Liver (tissue), 7 donors: ENCODE measurements at regions not wholly inside any gene's neighbourhood (a gene's known extent, or its start where the extent isn't known, plus 50 kb on each side); places are given as distances from the start of the nearest gene placed in this dataset.

Experiments
- DNase-seq: peaks from one replicate; pipeline ENCODE4 v3.0.0-alpha.2; 2017; ENCODE audit warnings: low spot score
- H3K27ac ChIP-seq, 2 donors: one replicate each; pipeline ENCODE4 v1.7.0; 2013; ENCODE audit warnings: inconsistent platforms in 2 of 2, low read length in 2 of 2, control low read depth in 1 of 2, low read depth in 1 of 2, mild to moderate bottlenecking in 1 of 2
- H3K27me3 ChIP-seq, 4 donors: one replicate each; pipeline versions ENCODE4 v1.6.1 to v1.7.0; 2013; ENCODE audit warnings: low read length in 3 of 4, inconsistent platforms in 1 of 4, mild to moderate bottlenecking in 1 of 4, moderate library complexity in 1 of 4; ENCODE audit not compliant: control insufficient read depth in 4 of 4, insufficient read depth in 4 of 4
- H3K36me3 ChIP-seq, 4 donors: one replicate each; pipeline versions ENCODE4 v1.6.1 to v1.7.0; 2013; ENCODE audit warnings: low read length in 3 of 4, mild to moderate bottlenecking in 3 of 4, low read depth in 1 of 4, moderate library complexity in 1 of 4; ENCODE audit not compliant: control insufficient read depth in 4 of 4, insufficient read depth in 3 of 4
- H3K4me1 ChIP-seq, 4 donors: one replicate each; pipeline versions ENCODE4 v1.6.1 to v1.7.0; 2013; ENCODE audit warnings: low read length in 3 of 4, mild to moderate bottlenecking in 3 of 4, moderate library complexity in 1 of 4; ENCODE audit not compliant: control insufficient read depth in 4 of 4, insufficient read depth in 4 of 4
- H3K4me3 ChIP-seq, 3 donors: one replicate each; pipeline versions ENCODE4 v1.6.1 to v1.7.0; 2013; ENCODE audit warnings: low read length in 3 of 3, control low read depth in 1 of 3, low read depth in 1 of 3, mild to moderate bottlenecking in 1 of 3
- H3K9ac ChIP-seq, 2 donors: one replicate each; pipeline ENCODE4 v1.7.0; 2013; ENCODE audit warnings: low read length in 2 of 2, mild to moderate bottlenecking in 2 of 2, moderate library complexity in 2 of 2, control low read depth in 1 of 2, low read depth in 1 of 2
- H3K9me3 ChIP-seq, 4 donors: one replicate each; pipeline versions ENCODE4 v1.6.1 to v1.7.0; 2013; ENCODE audit warnings: low read length in 3 of 4; ENCODE audit not compliant: control insufficient read depth in 4 of 4
- ATF3 ChIP-seq: IDR thresholded peaks from 2 replicates; pipeline ENCODE4 v1.6.1; 2016; ENCODE audit warnings: antibody characterized with exemption
- EGR1 ChIP-seq, 2 donors: IDR thresholded peaks; 2 replicates each; pipeline ENCODE4 v1.6.1; 2016 to 2018; ENCODE audit warnings: antibody characterized with exemption in 2 of 2, low read depth in 2 of 2
- FOXA1 ChIP-seq: IDR thresholded peaks from 2 replicates; pipeline ENCODE4 v1.6.1; 2016; ENCODE audit warnings: antibody characterized with exemption
- FOXA2 ChIP-seq: IDR thresholded peaks from 2 replicates; pipeline ENCODE4 v1.6.1; 2016; ENCODE audit warnings: antibody characterized with exemption
- GABPA ChIP-seq, 2 donors: IDR thresholded peaks in 1 of 2; conservative IDR thresholded peaks in 1 of 2; 2 replicates each; pipeline ENCODE4 v1.6.1; 2016; ENCODE audit warnings: antibody characterized with exemption in 2 of 2, mild to moderate bottlenecking in 1 of 2, moderate library complexity in 1 of 2
- HNF4A ChIP-seq, 2 donors: conservative IDR thresholded peaks; 2 replicates each; pipeline ENCODE4 v1.6.1; 2016; ENCODE audit warnings: antibody characterized with exemption in 2 of 2, mild to moderate bottlenecking in 2 of 2
- HNF4G ChIP-seq: IDR thresholded peaks from 2 replicates; pipeline ENCODE4 v1.6.1; 2016; ENCODE audit warnings: antibody characterized with exemption
- JUND ChIP-seq, 2 donors: IDR thresholded peaks; 2 replicates each; pipeline ENCODE4 v1.6.1; 2016; ENCODE audit warnings: antibody characterized with exemption in 2 of 2
- MAX ChIP-seq: IDR thresholded peaks from 2 replicates; pipeline ENCODE4 v1.6.1; 2016; ENCODE audit warnings: antibody characterized with exemption
- NR2F2 ChIP-seq: IDR thresholded peaks from 2 replicates; pipeline ENCODE4 v1.6.1; 2016; ENCODE audit warnings: antibody characterized with exemption
- RAD21 ChIP-seq, 2 donors: IDR thresholded peaks; 2 replicates each; pipeline ENCODE4 v1.6.1; 2016; ENCODE audit warnings: antibody characterized with exemption in 2 of 2, mild to moderate bottlenecking in 2 of 2
- REST ChIP-seq: IDR thresholded peaks from 2 replicates; pipeline ENCODE4 v1.6.1; 2016; ENCODE audit warnings: antibody characterized with exemption, mild to moderate bottlenecking
- RXRA ChIP-seq, 2 donors: IDR thresholded peaks; 2 replicates each; pipeline ENCODE4 v1.6.1; 2017 to 2018; ENCODE audit warnings: antibody characterized with exemption in 2 of 2, mild to moderate bottlenecking in 1 of 2
- SP1 ChIP-seq: IDR thresholded peaks from 2 replicates; pipeline ENCODE4 v1.6.1; 2018; ENCODE audit warnings: antibody characterized with exemption, mild to moderate bottlenecking
- TAF1 ChIP-seq: conservative IDR thresholded peaks from 2 replicates; pipeline ENCODE4 v1.6.1; 2016; ENCODE audit warnings: antibody characterized with exemption, mild to moderate bottlenecking
- YY1 ChIP-seq: IDR thresholded peaks from 2 replicates; pipeline ENCODE4 v1.6.1; 2016; ENCODE audit warnings: antibody characterized with exemption, mild to moderate bottlenecking
- WGBS: extraction: QIAGEN DNeasy Blood & Tissue Kit; methylation state at CpG from one replicate; pipeline ENCODE4 v1.1.7; 2013; 5-methylcytosine and 5-hydroxymethylcytosine counted together
- TF ChIP-seq, protein P1 (sequence below): IDR thresholded peaks from 2 replicates; pipeline ENCODE4 v1.6.1; 2016; ENCODE audit warnings: antibody characterized with exemption
- donor health status: healthy.
- donor health status: healthy.
- donor health status: healthy.
- donor health status: healthy.

GRCh38 chr1:184253921-184254320 lies 132.9 kb upstream of the C1orf21 start:
- no peaks in the 10 kb centered on the region for H3K36me3 ChIP-seq
- no peak for DNase-seq
- H3K9me3 ChIP-seq = no peaks in the 10 kb centered on the region
- no peaks in the 10 kb centered on the region for H3K4me1 ChIP-seq
- no peak overlapping the region for H3K27ac ChIP-seq
- TF ChIP-seq, protein P1, sequence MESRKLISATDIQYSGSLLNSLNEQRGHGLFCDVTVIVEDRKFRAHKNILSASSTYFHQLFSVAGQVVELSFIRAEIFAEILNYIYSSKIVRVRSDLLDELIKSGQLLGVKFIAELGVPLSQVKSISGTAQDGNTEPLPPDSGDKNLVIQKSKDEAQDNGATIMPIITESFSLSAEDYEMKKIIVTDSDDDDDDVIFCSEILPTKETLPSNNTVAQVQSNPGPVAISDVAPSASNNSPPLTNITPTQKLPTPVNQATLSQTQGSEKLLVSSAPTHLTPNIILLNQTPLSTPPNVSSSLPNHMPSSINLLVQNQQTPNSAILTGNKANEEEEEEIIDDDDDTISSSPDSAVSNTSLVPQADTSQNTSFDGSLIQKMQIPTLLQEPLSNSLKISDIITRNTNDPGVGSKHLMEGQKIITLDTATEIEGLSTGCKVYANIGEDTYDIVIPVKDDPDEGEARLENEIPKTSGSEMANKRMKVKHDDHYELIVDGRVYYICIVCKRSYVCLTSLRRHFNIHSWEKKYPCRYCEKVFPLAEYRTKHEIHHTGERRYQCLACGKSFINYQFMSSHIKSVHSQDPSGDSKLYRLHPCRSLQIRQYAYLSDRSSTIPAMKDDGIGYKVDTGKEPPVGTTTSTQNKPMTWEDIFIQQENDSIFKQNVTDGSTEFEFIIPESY = no peak
- no peak for TF ChIP-seq TAF1
- H3K9ac ChIP-seq = no peak overlapping the region
- WGBS = 85% methylated on average over 3 of the region's 3 CpGs
- no peaks in the 10 kb centered on the region for H3K27me3 ChIP-seq
- no peak overlapping the region for H3K4me3 ChIP-seq

DNA sequence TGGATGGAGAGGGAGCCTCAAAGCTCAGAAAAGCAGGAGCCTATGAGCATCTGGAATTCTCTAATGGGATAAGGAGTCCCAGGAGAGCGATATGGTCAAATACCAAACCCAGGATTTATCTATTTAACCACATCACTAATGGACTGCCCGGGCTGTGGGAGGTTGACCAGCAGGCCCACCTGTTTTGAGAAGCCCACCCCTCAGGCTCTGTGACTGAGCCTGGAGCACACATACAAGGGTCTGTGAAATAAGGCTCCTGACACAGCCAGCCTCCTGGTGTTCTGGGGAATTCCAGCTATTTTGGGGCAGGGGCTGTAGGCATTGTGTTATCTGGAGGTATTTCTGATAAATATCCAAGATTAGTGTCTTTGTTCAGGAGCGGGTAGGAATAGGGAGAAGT lies 132.0 kb upstream of the C1orf21 start:
- TF ChIP-seq ATF3 = no peak
- no peak for TF ChIP-seq HNF4G
- no peak for TF ChIP-seq TAF1
- TF ChIP-seq FOXA2 = no peak
- no peak for TF ChIP-seq NR2F2
- no peak for TF ChIP-seq FOXA1
- TF ChIP-seq GABPA (IDR thresholded peaks at IDR 0.05 in 1 of 2, conservative IDR thresholded peaks at IDR 0.05 in 1 of 2) = no peak
- TF ChIP-seq YY1 = no peak
- TF ChIP-seq JUND (IDR thresholded peaks at IDR 0.05) = no peak
- no peak for TF ChIP-seq REST
- no peak for TF ChIP-seq RXRA (IDR thresholded peaks at IDR 0.05)
- TF ChIP-seq EGR1 (IDR thresholded peaks at IDR 0.05; ENCODE audit: low read depth in 2 of 2) = no peak
- no peak for TF ChIP-seq HNF4A (conservative IDR thresholded peaks at IDR 0.05)
- TF ChIP-seq RAD21 (IDR thresholded peaks at IDR 0.05) = no peak
- H3K27me3 ChIP-seq = no peaks in the 10 kb centered on the region
- H3K4me1 ChIP-seq = no peaks in the 10 kb centered on the region
- H3K4me3 ChIP-seq = no peak overlapping the region
- no peak for DNase-seq
- H3K27ac ChIP-seq = no peak overlapping the region
- no peaks in the 10 kb centered on the region for H3K9me3 ChIP-seq
- H3K36me3 ChIP-seq = no peaks in the 10 kb centered on the region
- H3K9ac ChIP-seq = no peak overlapping the region
- WGBS = 70% methylated on average over 3 of the region's 3 CpGs

DNA sequence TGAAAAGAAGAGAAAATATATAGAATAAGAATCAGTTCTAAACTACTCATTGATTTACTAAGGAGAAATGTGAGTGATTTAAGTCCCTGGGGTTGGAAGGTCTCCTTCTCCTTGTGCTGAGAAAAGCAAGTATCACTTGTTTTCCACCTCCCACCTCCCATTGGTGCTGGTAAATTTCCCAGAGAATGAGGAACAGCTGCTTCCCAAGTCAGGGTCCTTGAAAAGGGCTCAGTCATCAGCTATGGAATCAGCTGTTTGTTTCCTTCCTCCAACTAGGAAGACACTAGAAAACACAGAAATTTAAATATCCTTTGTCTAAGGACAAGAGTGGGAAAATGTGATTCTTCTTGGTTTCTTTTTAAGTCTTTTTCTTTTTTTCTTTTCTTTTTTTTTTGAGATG lies 131.3 kb upstream of the C1orf21 start:
- DNase-seq = no peak
- no peaks in the 10 kb centered on the region for H3K4me1 ChIP-seq
- no peak for TF ChIP-seq HNF4G
- TF ChIP-seq GABPA (IDR thresholded peaks at IDR 0.05 in 1 of 2, conservative IDR thresholded peaks at IDR 0.05 in 1 of 2) = no peak
- TF ChIP-seq RAD21 (IDR thresholded peaks at IDR 0.05) = no peak
- TF ChIP-seq, protein P1 = no peak
- no peak for TF ChIP-seq NR2F2
- no peak for TF ChIP-seq REST
- no peak for TF ChIP-seq MAX
- no peak for TF ChIP-seq RXRA (IDR thresholded peaks at IDR 0.05)
- no peak for TF ChIP-seq TAF1
- no peak for TF ChIP-seq JUND (IDR thresholded peaks at IDR 0.05)
- TF ChIP-seq SP1 = no peak
- H3K4me3 ChIP-seq = no peak overlapping the region
- no peaks in the 10 kb centered on the region for H3K36me3 ChIP-seq
- H3K9ac ChIP-seq = no peak overlapping the region
- H3K27me3 ChIP-seq = no peaks in the 10 kb centered on the region
- H3K27ac ChIP-seq = no peak overlapping the region
- H3K9me3 ChIP-seq = no peaks in the 10 kb centered on the region
